ENCODE measurements at regions not wholly inside any gene's neighbourhood (a gene's known extent, or its start where the extent isn't known, plus 50 kb on each side); places are given as distances from the start of the nearest gene placed in this dataset.
A peak's percentile ranks its signal among the peaks of the same experiment; 100 is the strongest.

DNA sequence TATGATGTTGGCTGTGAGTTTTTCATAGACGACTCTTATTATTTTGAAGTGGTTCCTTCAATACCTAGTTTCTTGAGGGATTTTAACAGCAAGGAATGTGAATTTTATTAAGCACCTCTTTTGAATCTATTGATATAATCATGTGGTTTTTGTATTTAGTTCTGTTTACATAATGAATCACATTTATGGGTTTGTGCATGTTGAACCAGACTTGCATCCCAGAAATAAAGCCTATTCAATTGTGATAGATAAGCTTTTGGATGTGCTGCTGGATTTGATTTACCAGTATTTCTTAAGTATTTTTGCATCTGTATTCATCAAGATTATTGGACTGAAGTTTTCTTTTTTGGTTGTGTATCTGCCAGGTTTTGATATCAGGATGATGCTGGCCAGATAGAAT is 131.6 kb upstream of the SCN7A start:
- DNase-seq: no peak
- Mint-ChIP-seq H3K9me3 (peaks cover 6% of the 10 kb centered on the region), H3K27ac (no peak overlapping the region), H3K4me1 (ENCODE audit: low read depth) (no peaks in the 10 kb centered on the region), H3K4me3 (no peak overlapping the region), H3K27me3 (no peaks in the 10 kb centered on the region), H3K36me3 (no peaks in the 10 kb centered on the region)
- intact Hi-C loops (cut with micrococcal nuclease): no loop called here
- POLR2A ChIA-PET: no interaction called here
- CTCF ChIA-PET: no interaction called here

DNA sequence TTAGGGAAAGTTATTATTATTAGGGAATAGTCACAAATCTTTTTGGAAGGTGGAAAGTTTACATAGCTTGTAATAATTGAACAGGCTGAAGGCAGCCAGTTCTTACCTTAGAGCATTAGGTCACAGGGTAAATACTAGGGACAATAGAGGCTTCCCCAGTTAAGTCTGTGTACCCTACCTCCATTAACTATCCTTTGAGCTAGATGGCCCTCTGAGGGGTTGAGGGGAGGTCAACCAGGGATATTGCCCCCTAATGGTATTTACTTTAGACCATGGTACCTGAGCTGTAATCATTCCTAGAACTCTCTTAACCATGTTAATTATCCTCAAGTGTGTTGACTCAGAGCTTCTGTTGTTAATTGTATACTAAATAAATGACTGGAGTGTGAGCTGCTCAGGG is 120.5 kb upstream of the SCN7A start:
- intact Hi-C loops (cut with micrococcal nuclease): no loop called here
- H3K4me3 Mint-ChIP-seq: no peak overlapping the region
- H3K36me3 Mint-ChIP-seq: no peaks in the 10 kb centered on the region
- H3K9me3 Mint-ChIP-seq: no peaks in the 10 kb centered on the region
- ChIA-PET POLR2A (no interaction called here), CTCF (no interaction called here)
- H3K27ac Mint-ChIP-seq: no peak overlapping the region
- H3K27me3 Mint-ChIP-seq: peaks cover 8% of the 10 kb centered on the region
- no peaks in the 10 kb centered on the region for H3K4me1 Mint-ChIP-seq (ENCODE audit: low read depth)
- DNase-seq: no peak

DNA sequence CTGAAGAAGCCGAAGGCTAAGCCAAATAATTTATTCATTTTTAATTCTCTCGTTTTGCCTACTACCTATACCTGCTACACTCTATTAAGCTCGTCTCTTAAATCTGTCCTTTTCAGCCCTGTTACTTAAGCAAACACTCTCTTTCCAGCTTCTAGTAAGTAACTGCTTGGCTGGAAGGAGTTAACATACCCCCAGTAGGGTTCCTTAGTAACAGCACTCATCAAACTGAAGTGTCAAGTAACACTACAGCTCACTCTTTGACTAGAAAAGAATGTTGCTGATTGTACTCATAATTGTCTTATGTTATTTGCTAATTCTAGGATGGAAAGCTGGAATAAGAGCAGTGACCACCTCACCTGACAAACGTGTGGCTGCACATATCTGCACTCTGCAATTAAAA is 120.0 kb upstream of the SCN7A start:
- DNase-seq: no peak
- no peak overlapping the region for H3K27ac Mint-ChIP-seq
- H3K4me1 Mint-ChIP-seq (ENCODE audit: low read depth): no peaks in the 10 kb centered on the region
- no peaks in the 10 kb centered on the region for H3K36me3 Mint-ChIP-seq
- intact Hi-C loops (cut with micrococcal nuclease): no loop called here
- H3K4me3 Mint-ChIP-seq: no peak overlapping the region
- CTCF ChIA-PET: no interaction called here
- H3K27me3 Mint-ChIP-seq: peaks cover 8% of the 10 kb centered on the region
- POLR2A ChIA-PET: no interaction called here
- no peaks in the 10 kb centered on the region for H3K9me3 Mint-ChIP-seq

DNA sequence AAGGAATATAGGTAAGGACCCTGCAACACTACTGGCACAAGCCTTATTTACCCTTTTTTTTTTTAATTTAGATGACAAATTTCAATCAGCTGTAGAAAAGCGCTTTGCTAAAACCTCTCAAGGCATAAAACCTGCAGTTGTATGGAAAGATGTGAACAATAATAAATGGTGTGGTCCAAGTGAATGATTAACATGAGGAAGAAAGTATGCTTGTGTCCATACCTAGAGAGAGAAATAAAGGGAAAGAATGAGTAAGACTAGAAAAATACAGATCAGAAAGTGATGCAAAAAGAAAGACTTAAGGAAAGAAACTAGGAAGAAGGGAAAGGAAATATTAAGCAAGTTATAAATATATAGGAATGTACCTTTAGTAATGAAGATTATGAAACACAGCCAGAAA is 119.2 kb upstream of the SCN7A start:
- Mint-ChIP-seq H3K27me3 (peaks cover 9% of the 10 kb centered on the region), H3K4me3 (no peak overlapping the region), H3K9me3 (no peaks in the 10 kb centered on the region), H3K36me3 (no peaks in the 10 kb centered on the region), H3K4me1 (ENCODE audit: low read depth) (no peaks in the 10 kb centered on the region), H3K27ac (no peak overlapping the region)
- ChIA-PET CTCF (no interaction called here), POLR2A (no interaction called here)
- intact Hi-C loops (cut with micrococcal nuclease): no loop called here
- DNase-seq: no peak

DNA sequence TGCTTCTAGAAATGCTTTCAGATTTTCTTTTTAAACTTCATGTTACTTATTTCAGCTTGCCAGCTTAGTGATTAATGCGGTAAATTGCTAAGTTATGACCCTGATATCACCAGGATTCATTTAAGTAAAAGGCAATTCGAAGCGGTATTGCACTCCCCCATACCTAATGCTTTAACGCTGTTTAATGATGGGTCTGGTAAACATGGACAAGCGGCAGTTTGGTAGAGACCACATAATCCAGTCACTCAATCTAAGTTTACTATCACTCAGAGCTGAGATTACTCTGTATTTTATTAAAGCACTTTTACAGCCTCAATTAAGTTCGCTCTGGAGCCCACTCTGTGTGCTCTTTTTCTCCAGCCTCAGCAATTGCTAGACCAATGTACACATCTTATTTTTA is 118.2 kb upstream of the SCN7A start:
- ChIA-PET POLR2A (no interaction called here), CTCF (no interaction called here)
- Mint-ChIP-seq H3K27ac (no peak overlapping the region), H3K27me3 (peaks cover 9% of the 10 kb centered on the region), H3K4me1 (ENCODE audit: low read depth) (no peaks in the 10 kb centered on the region), H3K36me3 (no peaks in the 10 kb centered on the region), H3K4me3 (no peak overlapping the region), H3K9me3 (no peaks in the 10 kb centered on the region)
- no peak for DNase-seq
- intact Hi-C loops (cut with micrococcal nuclease): no loop called here

DNA sequence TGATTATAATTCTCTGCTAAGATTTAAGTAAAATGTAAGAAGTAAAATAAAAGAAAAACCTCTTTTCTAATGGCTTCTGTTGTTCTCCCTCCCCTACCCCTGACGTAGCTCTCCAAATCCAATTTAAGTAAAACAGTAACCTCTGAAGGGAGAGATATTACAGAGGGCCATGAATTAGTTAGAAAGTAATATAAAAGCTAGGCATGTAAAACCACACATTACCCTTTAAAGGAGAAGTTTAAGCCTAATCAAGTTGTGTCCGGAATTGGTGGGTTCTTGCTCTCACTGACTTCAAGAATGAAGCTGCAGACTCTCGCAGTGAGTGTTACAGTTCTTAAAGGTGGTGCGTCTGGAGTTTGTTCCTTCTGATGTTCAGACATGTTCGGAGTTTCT is 116.9 kb upstream of the SCN7A start:
- Mint-ChIP-seq H3K4me3 (no peak overlapping the region), H3K27me3 (peaks cover 9% of the 10 kb centered on the region), H3K27ac (no peak overlapping the region), H3K4me1 (ENCODE audit: low read depth) (no peaks in the 10 kb centered on the region), H3K36me3 (no peaks in the 10 kb centered on the region), H3K9me3 (no peaks in the 10 kb centered on the region)
- POLR2A ChIA-PET: no interaction called here
- CTCF ChIA-PET: no interaction called here
- DNase-seq: no peak
- intact Hi-C loops (cut with micrococcal nuclease): no loop called here

DNA sequence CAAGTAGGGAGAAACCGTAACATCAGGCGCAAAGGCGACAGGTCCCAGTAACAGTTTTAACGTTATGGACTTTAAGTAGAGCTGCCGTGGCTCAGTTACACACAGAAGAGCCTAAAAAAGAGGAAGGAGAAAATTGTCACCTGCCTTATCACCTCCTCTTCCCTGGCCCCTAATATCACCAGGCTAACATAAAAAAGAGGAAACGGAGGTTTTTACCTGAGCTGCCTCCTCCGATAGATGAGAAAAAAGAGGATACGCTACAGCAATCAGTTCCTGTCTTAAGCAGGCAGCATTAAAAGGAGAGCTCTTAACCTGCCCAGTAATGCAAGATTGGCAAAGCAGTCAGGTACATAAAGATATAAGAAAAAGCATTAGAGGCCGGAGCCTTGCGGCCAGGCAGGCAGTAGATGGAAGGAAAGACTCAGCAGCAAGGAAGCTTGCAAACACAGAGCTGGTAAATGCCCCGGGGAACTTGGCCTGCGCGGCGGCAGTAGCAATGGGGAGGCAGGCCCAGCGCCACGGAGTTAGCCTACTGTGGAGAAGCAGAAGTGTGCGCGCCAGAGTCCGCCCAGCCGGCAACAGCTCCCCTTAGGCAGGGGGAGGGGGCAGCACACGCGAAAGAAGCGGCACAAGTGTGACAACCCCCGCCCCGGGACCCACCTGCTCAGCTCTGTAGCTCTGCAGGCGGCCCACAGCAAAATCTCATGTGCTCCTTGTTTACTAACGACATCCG is 116.3 kb upstream of the SCN7A start:
- H3K27me3 Mint-ChIP-seq: peaks cover 9% of the 10 kb centered on the region
- intact Hi-C loops (cut with micrococcal nuclease): no loop called here
- CTCF ChIA-PET: no interaction called here
- no peaks in the 10 kb centered on the region for H3K4me1 Mint-ChIP-seq (ENCODE audit: low read depth)
- H3K27ac Mint-ChIP-seq: no peak overlapping the region
- no peaks in the 10 kb centered on the region for H3K36me3 Mint-ChIP-seq
- POLR2A ChIA-PET: no interaction called here
- no peak overlapping the region for H3K4me3 Mint-ChIP-seq
- peak; percentile 9 for DNase-seq
- peaks cover 2% of the 10 kb centered on the region for H3K9me3 Mint-ChIP-seq

DNA sequence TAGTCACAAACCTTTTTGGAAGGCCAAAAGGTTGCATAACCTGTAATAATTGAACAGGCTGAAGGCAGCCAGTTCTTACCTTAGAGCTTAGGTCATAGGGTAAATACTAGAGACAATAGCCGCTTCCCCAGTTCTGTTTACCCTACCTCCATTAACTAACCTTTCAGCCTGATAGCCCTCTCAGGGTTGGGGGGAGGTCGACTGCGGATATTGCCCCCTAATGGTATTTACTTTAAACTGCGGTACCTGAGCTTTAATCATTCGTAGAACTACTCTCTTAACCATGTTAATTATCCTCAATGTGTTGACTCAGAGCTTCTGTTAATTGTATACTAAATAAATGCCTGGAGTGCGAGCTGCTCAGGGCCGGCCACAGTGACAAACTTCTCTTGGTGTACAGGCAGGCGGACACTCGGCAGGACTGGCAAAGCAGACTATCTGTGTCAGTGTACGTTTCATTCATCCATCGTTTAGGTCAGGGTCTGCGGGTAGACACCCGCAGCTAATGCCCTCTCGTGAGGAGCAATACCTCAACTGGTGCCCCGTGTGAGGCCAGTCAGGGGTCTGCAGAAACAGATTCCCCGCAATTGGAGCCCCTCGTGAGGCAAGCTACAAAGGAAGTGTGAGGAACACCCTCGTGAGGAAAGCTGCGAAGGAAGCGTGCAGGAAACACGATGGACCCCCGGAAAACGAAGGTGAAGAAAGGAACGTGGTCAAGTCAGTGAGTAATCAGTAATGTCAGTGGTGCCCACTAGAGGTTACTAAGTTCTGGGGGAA is 115.3 kb upstream of the SCN7A start:
- CTCF ChIA-PET: no interaction called here

DNA sequence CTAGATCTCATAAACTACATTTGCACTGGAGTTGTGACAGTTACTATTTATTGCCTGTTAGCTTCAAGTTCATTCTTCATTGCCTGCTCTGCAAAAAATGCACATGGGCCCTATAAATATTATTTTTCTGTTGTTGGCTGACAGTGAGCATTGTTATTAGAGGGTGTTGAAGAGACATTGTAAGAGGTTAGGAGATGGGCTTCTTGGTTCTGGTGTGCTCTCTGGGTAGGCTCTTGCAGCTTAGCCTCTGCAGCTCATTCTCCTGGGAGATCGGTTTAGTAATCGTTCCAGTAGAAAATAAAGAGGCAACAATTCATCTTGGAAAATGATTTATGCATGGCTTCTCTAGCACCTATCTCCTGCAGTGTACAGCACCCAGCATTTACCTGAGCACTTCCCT is 113.8 kb upstream of the SCN7A start:
- Mint-ChIP-seq H3K36me3 (no peaks in the 10 kb centered on the region), H3K4me3 (no peak overlapping the region), H3K9me3 (peaks cover 2% of the 10 kb centered on the region), H3K4me1 (ENCODE audit: low read depth) (no peaks in the 10 kb centered on the region), H3K27ac (no peak overlapping the region), H3K27me3 (peaks cover 9% of the 10 kb centered on the region)
- ChIA-PET POLR2A (no interaction called here), CTCF (no interaction called here)
- no peak for DNase-seq
- intact Hi-C loops (cut with micrococcal nuclease): no loop called here

More for the DNA sequence above, 115.3 kb upstream of the SCN7A start:
- H3K9me3 Mint-ChIP-seq: peaks cover 2% of the 10 kb centered on the region
- no peak overlapping the region for H3K4me3 Mint-ChIP-seq
- H3K27me3 Mint-ChIP-seq: peaks cover 9% of the 10 kb centered on the region
- no peaks in the 10 kb centered on the region for H3K36me3 Mint-ChIP-seq
- POLR2A ChIA-PET: no interaction called here
- H3K27ac Mint-ChIP-seq: no peak overlapping the region
- intact Hi-C loops (cut with micrococcal nuclease): no loop called here
- no peak for DNase-seq
- no peaks in the 10 kb centered on the region for H3K4me1 Mint-ChIP-seq (ENCODE audit: low read depth)

DNA sequence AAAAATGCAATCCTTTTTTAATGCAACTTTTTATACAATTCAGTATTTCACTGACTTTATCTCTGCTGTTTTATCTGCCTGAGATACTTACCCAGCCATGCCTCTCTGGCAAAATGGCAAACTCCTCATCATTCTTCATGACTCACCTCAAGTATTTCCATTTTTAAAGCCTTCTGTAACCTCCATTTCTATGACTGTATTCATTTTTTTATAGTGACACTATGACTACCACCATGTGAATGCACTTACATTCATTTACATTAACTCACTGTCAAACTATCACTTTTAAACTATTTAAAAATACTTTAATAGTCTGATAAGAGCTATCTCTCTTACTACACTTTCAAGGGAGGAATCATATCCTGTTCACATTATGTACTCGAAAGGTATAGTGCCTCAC is 99.4 kb upstream of the SCN7A start:
- Mint-ChIP-seq H3K27ac (no peak overlapping the region), H3K4me1 (ENCODE audit: low read depth) (no peaks in the 10 kb centered on the region), H3K9me3 (peaks cover 11% of the 10 kb centered on the region), H3K36me3 (no peaks in the 10 kb centered on the region), H3K4me3 (no peak overlapping the region), H3K27me3 (no peaks in the 10 kb centered on the region)
- CTCF ChIA-PET: no interaction called here
- intact Hi-C loops (cut with micrococcal nuclease): no loop called here
- DNase-seq: no peak
- POLR2A ChIA-PET: no interaction called here

DNA sequence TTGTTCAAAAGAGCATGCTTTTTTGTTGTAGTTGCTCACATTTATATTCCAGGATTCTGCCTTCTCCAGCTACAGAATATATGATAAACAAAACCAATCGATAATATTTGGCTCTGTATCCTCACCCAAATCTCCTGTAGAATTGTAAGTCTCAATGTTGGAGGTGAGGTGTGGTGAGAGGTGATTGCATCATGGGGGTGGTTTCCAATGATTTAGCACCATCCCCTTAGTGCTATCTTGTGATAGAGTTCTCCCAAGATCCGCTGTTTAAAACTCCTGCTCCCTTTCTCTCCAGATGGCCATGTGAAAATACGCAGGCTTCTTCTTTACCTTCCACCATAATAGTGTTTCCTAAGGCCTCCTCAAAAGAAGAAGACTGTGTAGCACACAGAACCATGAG is 98.7 kb upstream of the SCN7A start:
- intact Hi-C loops (cut with micrococcal nuclease): no loop called here
- no peak for DNase-seq
- no peaks in the 10 kb centered on the region for H3K4me1 Mint-ChIP-seq (ENCODE audit: low read depth)
- ChIA-PET CTCF (no interaction called here), POLR2A (no interaction called here)
- H3K27me3 Mint-ChIP-seq: no peaks in the 10 kb centered on the region
- no peak overlapping the region for H3K27ac Mint-ChIP-seq
- H3K9me3 Mint-ChIP-seq: peaks cover 11% of the 10 kb centered on the region
- no peak overlapping the region for H3K4me3 Mint-ChIP-seq
- no peaks in the 10 kb centered on the region for H3K36me3 Mint-ChIP-seq

DNA sequence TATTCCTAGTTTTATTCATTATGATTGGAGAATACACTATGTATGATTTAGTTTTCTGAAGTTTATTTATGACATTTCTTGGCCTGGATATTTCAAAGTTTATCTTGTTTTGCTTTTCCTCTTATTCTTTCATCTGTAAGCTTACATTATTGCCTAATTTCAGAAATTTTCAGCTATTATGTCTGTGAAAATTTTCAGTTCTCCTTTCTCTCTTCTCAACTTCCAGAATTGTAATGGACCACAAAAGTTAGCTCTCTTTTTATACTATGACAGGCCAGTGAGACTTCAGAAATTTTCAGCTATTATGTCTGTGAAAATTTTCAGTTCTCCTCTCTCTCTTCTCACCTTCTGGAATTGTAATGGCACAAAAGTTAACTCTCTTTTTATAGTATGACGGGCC is 97.2 kb upstream of the SCN7A start:
- H3K36me3 Mint-ChIP-seq: no peaks in the 10 kb centered on the region
- no peak overlapping the region for H3K4me3 Mint-ChIP-seq
- no peak overlapping the region for H3K27ac Mint-ChIP-seq
- POLR2A ChIA-PET: no interaction called here
- H3K4me1 Mint-ChIP-seq (ENCODE audit: low read depth): no peaks in the 10 kb centered on the region
- intact Hi-C loops (cut with micrococcal nuclease): no loop called here
- no peak for DNase-seq
- CTCF ChIA-PET: no interaction called here
- no peaks in the 10 kb centered on the region for H3K27me3 Mint-ChIP-seq
- peaks cover 4% of the 10 kb centered on the region for H3K9me3 Mint-ChIP-seq

DNA sequence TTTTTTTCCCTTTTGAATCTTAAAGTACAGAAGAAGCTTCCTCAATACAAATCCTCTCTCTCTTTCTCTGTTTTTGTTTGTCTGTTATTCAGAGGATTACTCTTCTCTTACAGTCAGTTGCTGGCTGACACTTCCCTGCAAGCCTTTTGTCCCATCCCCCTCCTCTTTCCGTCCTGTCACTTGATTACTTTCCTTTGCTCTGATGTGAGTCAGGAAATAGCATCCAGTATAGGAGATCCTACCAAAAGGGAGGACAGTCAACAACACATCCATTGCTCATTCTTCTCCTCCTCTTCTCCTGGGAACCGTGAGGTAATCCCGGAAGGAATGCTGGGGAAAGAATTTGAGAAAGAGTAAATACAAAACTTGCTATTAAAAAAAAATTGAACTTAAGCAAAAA is 79.3 kb upstream of the SCN7A start:
- H3K9me3 Mint-ChIP-seq: no peaks in the 10 kb centered on the region
- no peak overlapping the region for H3K4me3 Mint-ChIP-seq
- intact Hi-C loops (cut with micrococcal nuclease): no loop called here
- H3K27me3 Mint-ChIP-seq: no peaks in the 10 kb centered on the region
- H3K4me1 Mint-ChIP-seq (ENCODE audit: low read depth): no peaks in the 10 kb centered on the region
- ChIA-PET CTCF (interaction anchor here (0.6 kb wide), 1 partner anchor 406 kb away, joined by 3 read pairs; no protein-coding TSS in a partner anchor), POLR2A (no interaction called here)
- H3K36me3 Mint-ChIP-seq: no peaks in the 10 kb centered on the region
- no peak overlapping the region for H3K27ac Mint-ChIP-seq
- DNase-seq: no peak
